ENCODE measurements at regions not wholly inside any gene's neighbourhood (a gene's known extent, or its start where the extent isn't known, plus 50 kb on each side); places are given as distances from the start of the nearest gene placed in this dataset.

DNA sequence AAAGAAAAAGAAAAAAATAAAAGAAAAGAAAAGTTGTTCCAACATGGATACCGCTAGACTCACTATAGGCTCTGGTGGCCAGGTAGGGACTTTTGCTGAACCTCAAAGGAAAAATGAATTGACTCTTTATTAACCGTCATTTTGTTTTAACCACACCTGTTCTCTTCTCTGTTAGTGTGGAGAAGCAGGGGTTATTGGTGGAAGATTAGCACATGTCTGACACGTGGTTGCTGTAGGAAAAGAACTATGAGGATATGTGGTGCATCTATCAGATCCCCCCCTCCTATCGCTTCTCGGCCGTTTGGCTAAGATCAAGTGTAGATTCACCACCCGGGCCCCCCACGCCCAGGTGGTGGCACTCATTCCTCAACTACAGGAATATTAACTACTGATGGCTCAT lies 212.4 kb upstream of the ZNF184 start:
- Histone ChIP-seq H4K20me1 (ENCODE audit: low read length) (no peaks in the 10 kb centered on the region), H3F3A (ENCODE audit: low read length, unreplicated experiment) (peaks cover 4% of the 10 kb centered on the region), H3K4me3 (ENCODE audit: low read length) (no peak overlapping the region), H3K27ac (ENCODE audit: low read length) (no peak overlapping the region), H2AFZ (ENCODE audit: low read length) (no peak overlapping the region), H3K4me2 (ENCODE audit: low read length) (no peak overlapping the region), H3K4me1 (ENCODE audit: insufficient read depth, low read length) (no peaks in the 10 kb centered on the region), H3K9ac (ENCODE audit: low read length) (no peak overlapping the region), H3K36me3 (ENCODE audit: low read depth, low read length) (no peaks in the 10 kb centered on the region), H3K27me3 (ENCODE audit: low read length) (no peaks in the 10 kb centered on the region), H3K9me2 (replicated peaks; ENCODE audit: low read length) (no peaks in the 10 kb centered on the region), H3K9me3 (ENCODE audit: low read length) (no peaks in the 10 kb centered on the region), H3K79me2 (ENCODE audit: low read length) (no peaks in the 10 kb centered on the region)
- no TSS peak for BruUV-seq (replicated peaks)
- ATAC-seq: no peak
- intact Hi-C loops (cut with micrococcal nuclease): loop anchor here (10.0 kb wide), 2 partner anchors 210 to 370 kb away; partner anchors contain the start of genes POM121L2 and ZNF184
- CTCF ChIA-PET: no interaction called here
- no peak for TF ChIP-seq EZH2 (IDR thresholded peaks at IDR 0.05; ENCODE audit: low read length, unreplicated experiment)
- TF ChIP-seq, protein P1, sequence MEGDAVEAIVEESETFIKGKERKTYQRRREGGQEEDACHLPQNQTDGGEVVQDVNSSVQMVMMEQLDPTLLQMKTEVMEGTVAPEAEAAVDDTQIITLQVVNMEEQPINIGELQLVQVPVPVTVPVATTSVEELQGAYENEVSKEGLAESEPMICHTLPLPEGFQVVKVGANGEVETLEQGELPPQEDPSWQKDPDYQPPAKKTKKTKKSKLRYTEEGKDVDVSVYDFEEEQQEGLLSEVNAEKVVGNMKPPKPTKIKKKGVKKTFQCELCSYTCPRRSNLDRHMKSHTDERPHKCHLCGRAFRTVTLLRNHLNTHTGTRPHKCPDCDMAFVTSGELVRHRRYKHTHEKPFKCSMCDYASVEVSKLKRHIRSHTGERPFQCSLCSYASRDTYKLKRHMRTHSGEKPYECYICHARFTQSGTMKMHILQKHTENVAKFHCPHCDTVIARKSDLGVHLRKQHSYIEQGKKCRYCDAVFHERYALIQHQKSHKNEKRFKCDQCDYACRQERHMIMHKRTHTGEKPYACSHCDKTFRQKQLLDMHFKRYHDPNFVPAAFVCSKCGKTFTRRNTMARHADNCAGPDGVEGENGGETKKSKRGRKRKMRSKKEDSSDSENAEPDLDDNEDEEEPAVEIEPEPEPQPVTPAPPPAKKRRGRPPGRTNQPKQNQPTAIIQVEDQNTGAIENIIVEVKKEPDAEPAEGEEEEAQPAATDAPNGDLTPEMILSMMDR (conservative IDR thresholded peaks at IDR 0.05; ENCODE audit: low read depth, low read length): no peak
- no peak for TF ChIP-seq EZH2phosphoT487 (IDR thresholded peaks at IDR 0.05; ENCODE audit: borderline replicate concordance, low read length)
- POLR2A ChIA-PET (ENCODE audit: unreplicated experiment): no interaction called here
- no peak for DNase-seq

DNA sequence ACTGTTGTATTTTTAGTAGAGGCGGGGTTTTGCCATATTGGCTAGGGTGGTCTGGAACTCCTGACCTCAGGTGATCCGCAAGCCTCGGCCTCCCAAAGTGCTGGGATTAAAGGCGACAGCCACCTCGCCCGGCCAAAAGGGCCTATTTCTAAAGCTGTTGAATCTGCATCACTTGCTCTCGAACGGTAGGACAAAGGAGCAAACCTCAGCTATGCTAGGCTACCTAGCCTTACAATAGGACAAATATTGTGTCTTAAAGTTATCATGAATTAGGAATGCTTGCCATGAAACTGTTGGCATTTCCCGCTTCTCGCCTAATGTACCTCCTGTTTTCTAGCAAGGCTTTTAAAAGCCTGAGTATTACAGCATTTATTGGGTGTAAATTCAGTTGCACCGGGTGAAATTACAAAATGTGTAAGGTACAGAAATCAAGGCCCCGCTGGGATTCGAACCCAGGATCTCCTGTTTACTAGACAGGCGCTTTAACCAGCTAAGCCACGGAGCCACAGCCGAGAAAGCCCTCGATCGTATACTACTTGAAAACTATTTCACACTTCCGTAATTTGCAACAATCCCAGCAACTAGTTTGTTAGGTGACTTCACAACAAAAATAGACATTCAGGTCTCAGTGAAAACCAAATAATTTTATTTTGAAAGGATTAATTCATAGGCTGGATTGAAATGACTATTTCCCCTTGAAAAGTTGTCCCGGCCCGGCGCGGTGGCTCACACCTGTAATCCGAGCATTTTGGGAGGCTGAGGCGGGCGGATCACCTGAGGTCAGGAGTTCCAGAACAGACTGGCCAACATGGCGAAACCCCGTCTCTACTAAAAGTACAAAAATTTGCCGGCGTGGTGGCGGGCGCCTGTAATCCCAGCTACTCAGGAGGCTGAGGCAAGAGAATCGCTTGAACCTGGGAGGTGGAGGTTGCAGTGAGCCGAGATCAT lies 211.6 kb upstream of the ZNF184 start:
- ChIA-PET CTCF (interaction anchor here (0.8 kb wide), 1 partner anchor 68 kb away, joined by 3 read pairs; no protein-coding TSS in a partner anchor), POLR2A (ENCODE audit: unreplicated experiment) (no interaction called here)
- Histone ChIP-seq H3K79me2 (ENCODE audit: low read length) (no peaks in the 10 kb centered on the region), H3K9me3 (ENCODE audit: low read length) (no peaks in the 10 kb centered on the region), H3K27me3 (ENCODE audit: low read length) (no peaks in the 10 kb centered on the region), H3K27ac (ENCODE audit: low read length) (no peak overlapping the region), H3K9ac (ENCODE audit: low read length) (no peak overlapping the region), H2AFZ (ENCODE audit: low read length) (no peak overlapping the region), H3K9me2 (replicated peaks; ENCODE audit: low read length) (no peaks in the 10 kb centered on the region), H3K36me3 (ENCODE audit: low read depth, low read length) (no peaks in the 10 kb centered on the region), H3K4me3 (ENCODE audit: low read length) (no peak overlapping the region; the same call in 1 of the 2 replicates), H3F3A (ENCODE audit: low read length, unreplicated experiment) (peaks cover 4% of the 10 kb centered on the region), H3K4me2 (ENCODE audit: low read length) (peak overlapping the region; percentile 43), H4K20me1 (ENCODE audit: low read length) (no peaks in the 10 kb centered on the region), H3K4me1 (ENCODE audit: insufficient read depth, low read length) (no peaks in the 10 kb centered on the region)
- TF ChIP-seq EZH2 (IDR thresholded peaks at IDR 0.05; ENCODE audit: low read length, unreplicated experiment): no peak
- TF ChIP-seq, protein P1 (conservative IDR thresholded peaks at IDR 0.05; ENCODE audit: low read depth, low read length): no peak
- intact Hi-C loops (cut with micrococcal nuclease): loop anchor here (10.0 kb wide), 2 partner anchors 210 to 370 kb away; partner anchors contain the start of genes POM121L2 and ZNF184
- BruUV-seq (replicated peaks): TSS peak; percentile 100
- DNase-seq (peak; percentile 95), ATAC-seq (peak; percentile 45)

Data from PC-3 (cell line).